ENCODE measurements at regions not wholly inside any gene's neighbourhood (a gene's known extent, or its start where the extent isn't known, plus 50 kb on each side); places are given as distances from the start of the nearest gene placed in this dataset.

GRCh38 chr5:53424686-53425615, 55.5 kb upstream of the FST start:
- no peak for ATAC-seq
- DNase-seq = no peak
- intact Hi-C loops (cut with micrococcal nuclease) = no loop called here

DNA sequence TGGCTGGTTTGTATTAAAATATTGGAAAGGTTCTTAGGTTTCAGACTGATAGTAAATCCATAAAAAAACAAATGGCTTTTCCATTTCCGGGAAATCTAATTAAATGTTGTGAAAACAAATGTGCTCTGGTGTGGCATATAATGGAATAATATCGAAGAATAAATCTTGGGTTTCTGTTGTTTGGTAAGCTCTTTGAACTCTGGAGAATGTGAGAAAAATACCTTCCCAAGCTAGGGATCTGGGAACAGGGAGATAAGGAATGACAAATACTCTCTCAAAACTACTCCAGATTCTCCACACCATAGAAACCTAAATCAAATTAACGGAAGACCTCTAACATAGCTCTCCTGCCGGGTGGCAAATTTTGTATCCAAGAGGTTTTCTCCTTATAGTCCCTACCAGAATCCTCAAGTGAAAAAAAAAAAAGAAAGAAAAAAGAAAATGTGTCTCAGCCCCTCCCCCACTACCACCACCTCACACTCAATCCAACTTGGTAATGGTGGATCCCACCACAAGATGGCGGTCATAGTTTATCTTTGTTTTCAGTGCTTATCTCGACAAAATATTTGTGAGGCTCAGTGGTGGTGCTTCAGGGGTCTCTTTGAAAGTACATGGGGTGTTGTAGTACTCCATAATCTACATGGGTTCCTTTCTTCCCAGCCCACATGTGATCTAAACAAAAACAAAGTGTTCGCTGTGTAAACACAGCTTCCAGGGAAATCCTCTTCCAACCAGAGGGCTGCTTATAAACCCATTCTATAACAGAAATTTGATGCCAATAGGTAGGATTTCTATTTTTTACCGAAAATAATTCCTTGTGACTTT, 54.5 kb upstream of the FST start:
- DNase-seq (no peak), ATAC-seq (no peak)
- intact Hi-C loops (cut with micrococcal nuclease) = no loop called here

DNA sequence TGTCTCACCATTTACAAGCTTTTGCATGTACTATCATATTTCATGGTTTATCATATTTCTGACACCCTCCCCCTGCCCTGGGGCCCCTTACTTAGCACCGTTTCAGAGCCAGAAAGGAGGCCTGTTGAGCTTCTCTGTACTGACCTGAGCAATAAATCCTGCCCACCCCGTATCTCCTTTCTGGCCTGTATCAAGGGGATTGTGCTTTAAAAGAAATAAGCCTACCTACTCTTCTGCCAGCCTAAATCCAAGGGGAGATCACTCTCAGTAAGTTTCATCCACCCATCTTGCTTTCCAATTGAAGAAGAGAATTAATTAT, 54.0 kb upstream of the FST start:
- ATAC-seq (no peak), DNase-seq (no peak)
- intact Hi-C loops (cut with micrococcal nuclease) = no loop called here

DNA sequence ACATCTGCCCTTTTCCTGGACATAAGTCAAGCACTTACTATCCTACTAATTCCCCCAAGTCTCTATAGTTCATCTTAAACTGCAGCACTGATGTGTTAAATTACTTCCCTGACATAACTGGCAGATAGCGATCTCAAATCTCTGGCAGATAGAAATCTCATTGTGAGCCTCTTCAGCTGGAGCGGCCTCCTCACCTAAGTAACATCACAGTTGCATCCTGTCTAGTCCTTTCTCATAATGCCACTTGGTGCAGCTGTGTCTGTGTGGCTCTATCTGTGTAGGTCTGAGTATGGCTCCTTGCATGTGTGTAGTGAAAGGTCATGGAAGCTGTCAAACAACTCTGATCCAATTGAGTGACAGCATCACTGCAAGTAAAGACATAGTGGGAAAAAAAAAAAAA, 53.6 kb upstream of the FST start:
- intact Hi-C loops (cut with micrococcal nuclease) = no loop called here
- DNase-seq (no peak), ATAC-seq (no peak)

DNA sequence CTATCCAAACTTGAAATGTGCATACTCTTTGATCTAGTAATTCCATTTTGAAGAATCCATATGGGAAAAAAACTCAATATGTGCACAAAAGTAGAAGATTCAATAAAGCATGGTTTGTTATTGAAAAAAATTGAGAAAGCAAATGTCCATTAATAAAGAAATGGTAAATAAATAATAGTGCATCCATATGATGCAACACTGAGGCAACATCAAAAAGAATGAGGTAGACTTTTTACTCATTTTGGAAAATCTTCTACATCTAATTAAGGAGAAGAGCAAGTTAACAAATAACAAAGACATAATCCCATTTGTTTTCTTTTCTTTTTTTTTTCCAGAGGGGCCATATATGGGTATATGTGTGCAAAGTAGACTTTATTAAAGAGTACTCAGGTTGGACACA, 52.5 kb upstream of the FST start:
- no peak for DNase-seq
- intact Hi-C loops (cut with micrococcal nuclease) = no loop called here
- no peak for ATAC-seq

DNA sequence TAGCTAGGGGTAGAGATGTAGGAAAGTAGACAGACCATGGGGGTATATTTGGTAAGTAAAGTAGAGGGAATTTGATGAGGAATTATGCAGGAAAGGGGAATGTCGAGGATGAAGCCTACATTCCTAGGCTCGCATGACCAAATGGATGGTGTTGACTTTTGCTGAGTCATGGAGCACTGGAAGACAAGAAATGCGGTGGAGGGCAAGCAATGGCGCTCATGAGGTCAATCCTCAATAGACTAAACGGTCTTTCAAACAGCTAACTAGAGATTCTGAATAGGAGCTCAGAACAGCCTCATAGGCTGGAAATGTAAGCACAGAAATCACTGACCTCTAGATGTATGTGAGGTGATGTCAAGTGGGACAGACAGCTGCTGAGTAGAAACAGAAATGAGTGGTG, 50.7 kb upstream of the FST start:
- intact Hi-C loops (cut with micrococcal nuclease) = no loop called here
- DNase-seq = no peak

DNA sequence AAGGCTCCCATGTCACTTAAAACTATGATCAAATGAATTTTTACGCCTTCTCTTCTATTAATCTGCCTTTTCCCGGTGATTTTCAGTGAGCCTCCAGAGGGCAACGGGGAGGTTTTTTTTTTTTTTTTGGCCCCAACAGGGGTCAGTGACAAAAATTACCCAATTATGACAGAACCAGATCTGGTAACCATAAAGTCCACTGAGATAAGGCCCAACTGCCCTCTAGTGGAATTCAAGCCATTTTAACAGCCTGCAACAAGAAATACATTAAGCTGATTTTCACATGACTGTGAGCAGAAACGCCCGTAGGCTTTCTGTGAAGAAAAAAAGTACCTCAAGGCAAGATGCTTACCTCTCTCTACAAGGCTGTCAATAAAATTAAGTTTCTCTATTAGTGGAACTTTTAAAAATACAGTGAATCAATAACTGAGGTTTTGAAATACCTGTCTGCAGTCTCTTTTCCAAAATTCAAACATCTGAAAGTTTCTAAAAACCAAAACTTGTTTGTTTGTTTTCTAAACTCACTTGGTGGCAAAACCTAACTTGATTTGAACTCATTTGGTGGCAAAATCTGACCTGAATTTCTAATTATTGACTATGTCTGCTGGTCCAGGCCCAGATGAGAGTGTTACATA, 49.7 kb upstream of the FST start:
- intact Hi-C loops (cut with micrococcal nuclease) = no loop called here
- ATAC-seq = peak; percentile 45
- no peak for DNase-seq

More for the DNA sequence above, 50.7 kb upstream of the FST start:
- ATAC-seq = no peak
